GM19452 (cell line): ENCODE measurements at regions not wholly inside any gene's neighbourhood (a gene's known extent, or its start where the extent isn't known, plus 50 kb on each side); places are given as distances from the start of the nearest gene placed in this dataset.

Experiments used
- ATAC-seq: cut with Tn5 transposase; IDR thresholded peaks from one replicate; pipeline ENCODE4 v1.9.1; 2021; ENCODE audit not compliant: unreplicated experiment

DNA sequence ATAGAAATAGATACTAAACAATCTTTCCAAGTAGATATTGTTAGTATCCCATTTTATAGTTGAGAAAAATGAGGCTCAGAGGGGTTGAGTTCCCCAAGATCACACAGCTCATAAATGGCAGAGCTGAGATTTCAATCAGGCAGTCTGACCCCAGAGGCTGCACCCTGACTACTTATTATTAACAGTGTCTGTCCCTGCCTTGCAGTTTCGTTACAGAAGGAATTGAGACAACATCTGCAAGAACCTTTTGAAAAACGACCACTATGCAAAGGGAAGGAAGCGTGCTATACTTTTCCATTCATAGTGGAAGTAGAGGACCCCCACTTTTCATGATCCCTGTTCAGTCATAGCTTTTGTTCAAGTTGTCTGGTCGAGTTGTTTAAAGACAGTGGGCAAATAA is 53.2 kb upstream of the SEC11C start:
- no peak for ATAC-seq

DNA sequence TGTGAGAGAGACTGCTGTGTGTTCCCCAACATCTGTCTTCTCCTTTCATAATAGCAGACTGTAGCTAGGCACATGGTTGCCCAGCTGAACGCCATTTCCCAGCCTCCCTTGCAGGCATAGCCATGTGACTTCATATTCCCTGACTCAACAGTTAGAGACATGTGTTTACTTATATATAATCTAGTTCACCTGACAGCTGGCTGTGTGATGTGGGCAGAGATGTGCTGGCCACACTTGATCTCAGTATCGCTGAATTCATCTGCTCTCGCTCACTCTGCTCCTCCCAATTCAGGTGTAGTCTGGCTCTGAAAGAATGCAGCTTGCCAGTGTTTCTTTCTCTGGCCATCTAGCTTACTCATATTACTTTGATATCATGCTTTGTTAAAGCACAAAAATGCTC is 52.3 kb upstream of the SEC11C start:
- ATAC-seq: no peak
